Testis (tissue), 2 donors: ENCODE measurements at regions not wholly inside any gene's neighbourhood (a gene's known extent, or its start where the extent isn't known, plus 50 kb on each side); places are given as distances from the start of the nearest gene placed in this dataset.
"Not testable (repeated sequence)": the region's sequence is repeated elsewhere in the genome, so short reads cannot be mapped to it uniquely, and the experiment has no call there.

ENCODE experiments used
- DNase-seq: peaks from one replicate; pipeline ENCODE4 v3.0.0-alpha.2; 2019
- H3K27ac ChIP-seq, 2 donors: fragments of 200-600 bp; sonication (generic); one replicate each; pipeline ENCODE4 v1.5.1; 2019
- H3K27me3 ChIP-seq: fragments of 200-600 bp; sonication (generic); one replicate; pipeline ENCODE4 v1.5.1; 2019
- H3K36me3 ChIP-seq: fragments of 200-600 bp; sonication (generic); one replicate; pipeline ENCODE4 v1.5.1; 2017; ENCODE audit warnings: low read depth; ENCODE audit errors: missing control alignments
- H3K4me1 ChIP-seq: fragments of 200-600 bp; sonication (generic); one replicate; pipeline ENCODE4 v1.5.1; 2019
- H3K4me3 ChIP-seq, 2 donors: fragments of 200-600 bp; sonication (generic); one replicate each; pipeline ENCODE4 v1.5.1; 2017 to 2019
- H3K9me3 ChIP-seq: fragments of 200-600 bp; sonication (generic); one replicate; pipeline ENCODE4 v1.5.1; 2017
- CTCF ChIP-seq, 3 experiments: fragments of 450-650 bp in 2 of 3; fragments of 200-600 bp in 1 of 3; sonication (generic) in 1 of 3; IDR thresholded peaks; one replicate each; pipeline ENCODE4 v1.5.1; 2016 to 2019; ENCODE audit warnings: antibody characterized with exemption in 3 of 3, mild to moderate bottlenecking in 2 of 3, moderate library complexity in 1 of 3
- POLR2A ChIP-seq: fragments of 450-650 bp; IDR thresholded peaks from one replicate; pipeline ENCODE4 v1.6.1; 2017; ENCODE audit warnings: antibody characterized with exemption, mild to moderate bottlenecking, moderate library complexity
- WGBS, 2 donors: methylation state at CpG; one replicate each; pipeline ENCODE4 v1.1.5; 2018; 5-methylcytosine and 5-hydroxymethylcytosine counted together
- intact Hi-C: fragments of 100-400 bp; cut with DNase I; formaldehyde crosslinking; loops from one replicate; pipeline ENCODE4 v1.15.1; 2023; ENCODE audit warnings: low total_unique reads

- Histone ChIP-seq H3K27me3 (no peaks in the 10 kb centered on the region), H3K27ac (no peak overlapping the region), H3K9me3 (no peaks in the 10 kb centered on the region), H3K4me1 (no peaks in the 10 kb centered on the region), H3K4me3 (no peak overlapping the region), H3K36me3 (no peaks in the 10 kb centered on the region)
- 79 to 80% methylated on average over 10 of the region's 10 CpGs for WGBS, 2 donors
- DNase-seq: no peak
- TF ChIP-seq POLR2A (no peak), CTCF (IDR thresholded peaks at IDR 0.05) (no peak)
- intact Hi-C loops: no loop called here
Measured at GRCh38 chr13:61531383-61532065, 115.9 kb upstream of the PCDH20 start.

- intact Hi-C loops, H3K36me3 ChIP-seq, H3K4me1 ChIP-seq, H3K27me3 ChIP-seq, H3K9me3 ChIP-seq, DNase-seq, H3K27ac ChIP-seq, H3K4me3 ChIP-seq: not testable (repeated sequence)
- 77 to 78% methylated on average over 5 of the region's 5 CpGs for WGBS, 2 donors
Measured at GRCh38 chr13:61519214-61519613, 103.6 kb upstream of the PCDH20 start.

GRCh38 chr13:61508936-61509335 is 93.3 kb upstream of the PCDH20 start:
- 72% methylated on average over 2 of the region's 2 CpGs for WGBS, 2 donors

GRCh38 chr13:61500176-61500575 is 84.5 kb upstream of the PCDH20 start:
- Histone ChIP-seq H3K36me3 (no peaks in the 10 kb centered on the region), H3K4me3 (no peak overlapping the region), H3K9me3 (no peaks in the 10 kb centered on the region), H3K27me3 (no peaks in the 10 kb centered on the region), H3K4me1 (no peaks in the 10 kb centered on the region), H3K27ac (no peak overlapping the region)
- TF ChIP-seq POLR2A: no peak
- WGBS, 2 donors: 35 to 56% methylated on average over 1 of the region's 1 CpG
- DNase-seq: no peak
- intact Hi-C loops: no loop called here

More at GRCh38 chr13:61508936-61509335, 93.3 kb upstream of the PCDH20 start:
- TF ChIP-seq CTCF (IDR thresholded peaks at IDR 0.05) (no peak), POLR2A (no peak)
- Histone ChIP-seq H3K27me3 (no peaks in the 10 kb centered on the region), H3K4me1 (no peaks in the 10 kb centered on the region), H3K4me3 (no peak overlapping the region), H3K36me3 (no peaks in the 10 kb centered on the region), H3K27ac (no peak overlapping the region), H3K9me3 (no peaks in the 10 kb centered on the region)
- intact Hi-C loops: no loop called here
- no peak for DNase-seq

- no peaks in the 10 kb centered on the region for H3K36me3 ChIP-seq
- 86% methylated on average over 2 of the region's 2 CpGs for WGBS, 2 donors
- H3K9me3 ChIP-seq: no peaks in the 10 kb centered on the region
- no peak for DNase-seq
- no peak overlapping the region for H3K27ac ChIP-seq
- intact Hi-C loops: no loop called here
- no peaks in the 10 kb centered on the region for H3K27me3 ChIP-seq
- no peak overlapping the region for H3K4me3 ChIP-seq
- TF ChIP-seq CTCF (IDR thresholded peaks at IDR 0.05): no peak
- TF ChIP-seq POLR2A: no peak
- no peaks in the 10 kb centered on the region for H3K4me1 ChIP-seq
Measured at GRCh38 chr13:61495648-61496047, 80.0 kb upstream of the PCDH20 start.

GRCh38 chr13:61493556-61493955 is 77.9 kb upstream of the PCDH20 start:
- H3K27me3 ChIP-seq, intact Hi-C loops, H3K4me1 ChIP-seq, H3K27ac ChIP-seq, H3K9me3 ChIP-seq, H3K36me3 ChIP-seq: not testable (repeated sequence)
- peak overlapping the region in 1 of 2 donors; percentile 20 for H3K4me3 ChIP-seq
- WGBS, 2 donors: 59 to 74% methylated on average over 15 of the region's 15 CpGs
- DNase-seq: peak; percentile 22
